ENCODE measurements at regions not wholly inside any gene's neighbourhood (a gene's known extent, or its start where the extent isn't known, plus 50 kb on each side); places are given as distances from the start of the nearest gene placed in this dataset.

DNA sequence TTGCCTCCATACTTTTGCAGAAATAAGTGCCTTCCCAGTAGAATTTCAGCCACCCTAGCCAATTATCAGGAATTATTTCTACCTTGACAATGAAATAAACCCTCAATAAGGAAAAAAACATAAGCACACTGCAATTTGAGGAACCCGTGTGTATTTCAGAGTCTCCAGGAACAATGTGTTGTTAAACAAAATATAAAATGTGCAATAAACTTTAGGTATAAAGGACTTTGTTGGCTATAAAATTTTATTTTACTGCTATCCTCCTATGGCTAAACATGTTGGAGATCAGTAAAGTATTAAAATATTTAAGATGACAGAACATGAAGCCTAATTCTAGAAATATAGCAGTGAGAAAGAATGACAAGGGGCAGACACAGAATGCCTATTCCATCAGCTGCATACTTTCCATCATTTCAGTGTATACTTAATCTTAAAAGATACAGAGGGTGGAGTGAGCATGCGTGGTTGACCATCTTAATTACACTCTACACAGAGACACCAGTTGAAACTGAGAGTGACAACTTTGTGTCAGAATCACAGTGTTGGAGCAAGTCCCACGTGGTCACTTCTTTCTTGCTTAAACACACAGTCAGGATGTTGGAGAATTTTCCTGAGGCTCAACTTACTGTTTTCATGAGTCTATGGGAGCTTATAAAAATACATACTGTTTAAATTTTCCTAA lies 79.0 kb upstream of the SUCLG2 start:
- no peaks in the 10 kb centered on the region for H3K36me3 ChIP-seq (ENCODE audit: control insufficient read depth in 2 of 4, insufficient read depth in 4 of 4, low read length in 3 of 4)
- H3K27me3 ChIP-seq (replicated peaks in 1 of 4; ENCODE audit: control insufficient read depth in 3 of 4, extremely low read depth in 1 of 4, insufficient read depth in 3 of 4, low read length in 3 of 4), result no peaks in the 10 kb centered on the region
- no peak overlapping the region for H2AK5ac ChIP-seq (ENCODE audit: low read depth, low read length)
- no peak overlapping the region for H4K91ac ChIP-seq (replicated peaks; ENCODE audit: insufficient read length, low read length)
- H3K9me3 ChIP-seq (ENCODE audit: insufficient read depth in 2 of 2, low read depth in 1 of 2, low read length in 1 of 2), result no peaks in the 10 kb centered on the region
- POLR2A ChIA-PET (ENCODE audit: partially characterized antibody), result no interaction called here
- CTCF ChIA-PET (ENCODE audit: partially characterized antibody), result no interaction called here
- no peak overlapping the region for H3K4me3 ChIP-seq (ENCODE audit: extremely low read depth in 1 of 4, insufficient read depth in 2 of 4, low read depth in 3 of 4, low read length in 4 of 4)
- H2BK120ac ChIP-seq (replicated peaks; ENCODE audit: low read depth, low read length), result no peak overlapping the region
- H2BK20ac ChIP-seq (ENCODE audit: low read length), result no peak overlapping the region
- H3K79me2 ChIP-seq (ENCODE audit: control insufficient read depth in 1 of 2, insufficient read depth in 2 of 2, low read length in 2 of 2), result no peaks in the 10 kb centered on the region
- H2AFZ ChIP-seq (ENCODE audit: low read length), result no peak overlapping the region
- H3K56ac ChIP-seq (replicated peaks; ENCODE audit: insufficient read length, low read depth, low read length), result no peak overlapping the region
- FAIRE-seq (no peak), DNase-seq (ENCODE audit: low read depth in 1 of 2, low spot score in 2 of 2) (no peak)
- H3K4me1 ChIP-seq (replicated peaks in 1 of 4; ENCODE audit: control insufficient read depth in 3 of 4, insufficient read depth in 4 of 4, low read length in 3 of 4), result no peaks in the 10 kb centered on the region
- no peak overlapping the region for H4K8ac ChIP-seq (ENCODE audit: extremely low read depth, insufficient read depth, low read length)
- no peak overlapping the region for H4K5ac ChIP-seq (ENCODE audit: insufficient read length, low read depth, low read length)
- H2BK12ac ChIP-seq (ENCODE audit: low read depth, low read length), result no peak overlapping the region
- no peak overlapping the region for H3K4me2 ChIP-seq (ENCODE audit: insufficient read depth in 1 of 2, low read depth in 2 of 2, low read length in 2 of 2)
- no peaks in the 10 kb centered on the region for H4K20me1 ChIP-seq (replicated peaks in 1 of 2; ENCODE audit: control insufficient read depth in 1 of 2, insufficient read depth in 2 of 2, low read length in 2 of 2)
- no peak overlapping the region for H3K9ac ChIP-seq (replicated peaks in 1 of 4; ENCODE audit: extremely low read depth in 1 of 4, low read depth in 3 of 4, low read length in 3 of 4)
- no peak overlapping the region for H3K27ac ChIP-seq (ENCODE audit: low read depth, low read length)
- no peaks in the 10 kb centered on the region for H3K23me2 ChIP-seq (ENCODE audit: low read depth, low read length)
- H3K14ac ChIP-seq (ENCODE audit: insufficient read length), result no peak overlapping the region
- no peak overlapping the region for H2BK15ac ChIP-seq (ENCODE audit: low read length)
- 88% methylated on average over 3 of the region's 3 CpGs; no CpG with 5 or more reads in 1 of the 2 experiments for WGBS, 2 experiments (ENCODE audit: extremely low coverage in 1 of 2, insufficient coverage in 1 of 2, insufficient read length in 1 of 2, insufficient replicate concordance in 2 of 2, low coverage in 1 of 2, low lambda C conversion rate in 2 of 2, missing lambda C conversion rate in 1 of 2)
- H2BK5ac ChIP-seq (ENCODE audit: low read depth, low read length), result no peak overlapping the region
- no peak overlapping the region for H3K4ac ChIP-seq (replicated peaks; ENCODE audit: insufficient read length, low read depth, low read length)
- no peak overlapping the region for H3K23ac ChIP-seq (ENCODE audit: insufficient read length)
- no peaks in the 10 kb centered on the region for H3K79me1 ChIP-seq (ENCODE audit: low read depth, low read length)
- H3K18ac ChIP-seq (ENCODE audit: extremely low read depth, low read length), result no peak overlapping the region
- TF ChIP-seq SIRT6 (IDR thresholded peaks at IDR 0.05; ENCODE audit: low read length) (no peak), SIX5 (IDR thresholded peaks at IDR 0.05; ENCODE audit: low read depth, low read length) (no peak), EP300 (IDR thresholded peaks at IDR 0.05; ENCODE audit: borderline replicate concordance in 1 of 2, low read depth in 2 of 2, low read length in 2 of 2) (no peak), RNF2 (IDR thresholded peaks at IDR 0.05; ENCODE audit: borderline replicate concordance, low read depth, low read length, missing control alignments, poor library complexity, severe bottlenecking) (no peak), TCF12 (IDR thresholded peaks at IDR 0.05; ENCODE audit: low read depth, low read length) (no peak)
